HepG2 (cell line): ENCODE measurements at regions not wholly inside any gene's neighbourhood (a gene's known extent, or its start where the extent isn't known, plus 50 kb on each side); places are given as distances from the start of the nearest gene placed in this dataset.

Experiments used
- ATAC-seq: fragments of 200-7000 bp; cut with Tn5 transposase; 3 replicates; pipeline ENCODE4 v1.9.1; 2020; ENCODE audit warnings: mild to moderate bottlenecking, moderate library complexity
- BruUV-seq: library from RNA; stranded (reverse); fragments of 400-500 nt; replicated peaks from 2 replicates; lab custom pipeline; 2021; lab: Mats Ljungman, UMichigan
- CTCF ChIA-PET: fragments of 300-600 bp; formaldehyde crosslinking; extraction: SDS; loops from one replicate; lab custom pipeline; 2021; ENCODE audit warnings: low total read pairs, inconsistent platforms, low intra/inter-chr PET ratio; lab: Yijun Ruan, JAX
- POLR2A ChIA-PET: fragments of 350-600 bp; sonication (Branson Sonifier 250); formaldehyde crosslinking; loops from one replicate; lab custom pipeline; 2020; ENCODE audit warnings: antibody characterized with exemption, inconsistent platforms; lab: Yijun Ruan, JAX
- DNase-seq: peaks from one replicate; pipeline ENCODE4 v3.0.0-alpha.2; 2015; ENCODE audit warnings: low spot score
- FAIRE-seq: peaks from 3 replicates; lab custom pipeline; 2011; peaks lifted over from hg19 to GRCh38; lab: Jason Lieb, UNC
- H2AFZ ChIP-seq: one replicate; pipeline ENCODE4 v1.6.1; 2011; ENCODE audit warnings: low read length, inconsistent platforms
- H3K27ac ChIP-seq: fragments of 300-600 bp; 3 replicates; pipeline ENCODE4 v1.8.0; 2011; ENCODE audit warnings: mixed run types, mild to moderate bottlenecking, mixed read lengths, low read length, inconsistent platforms; ENCODE audit not compliant: insufficient read depth; ENCODE audit errors: extremely low read length
- H3K27me3 ChIP-seq, 2 experiments: fragments of 200-600 bp in 1 of 2; 2 replicates in 1 of 2; 3 replicates in 1 of 2; pipeline versions ENCODE4 v1.6.0 to v1.8.0; 2011; ENCODE audit warnings: low read length in 2 of 2, mild to moderate bottlenecking in 2 of 2, moderate library complexity in 2 of 2, inconsistent platforms in 1 of 2; ENCODE audit not compliant: insufficient read depth in 2 of 2, control insufficient read depth in 1 of 2
- H3K36me3 ChIP-seq, 2 experiments: fragments of 200-600 bp in 1 of 2; replicated peaks in 1 of 2; 2 replicates in 1 of 2; 3 replicates in 1 of 2; pipeline versions ENCODE4 v1.5.1 to v1.8.0; 2011; ENCODE audit warnings: low read length in 2 of 2, inconsistent platforms in 1 of 2; ENCODE audit not compliant: insufficient read depth in 2 of 2, control insufficient read depth in 1 of 2
- H3K4me1 ChIP-seq: 2 replicates; pipeline ENCODE4 v1.5.1; 2012; ENCODE audit warnings: low read length, inconsistent platforms; ENCODE audit not compliant: insufficient read depth
- H3K4me2 ChIP-seq: 2 replicates; pipeline ENCODE4 v1.6.0; 2011; ENCODE audit warnings: low read depth, low read length, inconsistent platforms
- H3K4me3 ChIP-seq, 3 experiments: fragments of 200-600 bp in 1 of 3; sonication (generic), shearing (Covaris generic) in 1 of 3; replicated peaks in 1 of 3; 2 replicates each; pipeline ENCODE4 v1.5.1; 2011 to 2016; ENCODE audit warnings: low read length in 3 of 3, inconsistent platforms in 2 of 3, low read depth in 2 of 3, mild to moderate bottlenecking in 2 of 3, control low read depth in 1 of 3, mixed read lengths in 1 of 3; ENCODE audit not compliant: insufficient read depth in 1 of 3
- H3K79me2 ChIP-seq: one replicate; pipeline ENCODE4 v1.6.1; 2011; ENCODE audit warnings: low read length, inconsistent platforms; ENCODE audit not compliant: insufficient read depth
- H3K9ac ChIP-seq: 2 replicates; pipeline ENCODE4 v1.6.0; 2011; ENCODE audit warnings: mild to moderate bottlenecking, low read depth, low read length, inconsistent platforms; ENCODE audit not compliant: insufficient read depth
- H3K9me3 ChIP-seq: 2 replicates; pipeline ENCODE4 v1.5.1; 2012; ENCODE audit warnings: mild to moderate bottlenecking, low read length
- H4K20me1 ChIP-seq: 2 replicates; pipeline ENCODE4 v1.6.0; 2011; ENCODE audit warnings: inconsistent platforms, mild to moderate bottlenecking, low read length, moderate library complexity; ENCODE audit not compliant: insufficient read depth
- GMEB1 ChIP-seq: sonication (generic); formaldehyde crosslinking; IDR thresholded peaks from 2 replicates; pipeline ENCODE4 v1.5.1; 2020; ENCODE audit warnings: missing genetic modification reagents, mild to moderate bottlenecking, borderline replicate concordance
- GPN1 ChIP-seq: sonication (generic); formaldehyde crosslinking; IDR thresholded peaks from 2 replicates; pipeline ENCODE4 v1.5.1; 2020; ENCODE audit warnings: missing genetic modification reagents, borderline replicate concordance
- MAF1 ChIP-seq: sonication (generic); formaldehyde crosslinking; IDR thresholded peaks from 2 replicates; pipeline ENCODE4 v1.5.0; 2020; ENCODE audit warnings: missing genetic modification reagents, borderline replicate concordance
- MXI1 ChIP-seq: IDR thresholded peaks from 3 replicates; pipeline ENCODE4 v1.6.1; 2012; ENCODE audit warnings: low read depth, low read length, inconsistent platforms, borderline replicate concordance
- RBM22 ChIP-seq: fragments of 200-400 bp; formaldehyde crosslinking; optimal IDR thresholded peaks from 2 replicates; pipeline ENCODE3; 2017; ENCODE audit warnings: mild to moderate bottlenecking, low read length, moderate library complexity
- SIN3A ChIP-seq: IDR thresholded peaks from 2 replicates; pipeline ENCODE4 v1.6.1; 2011; ENCODE audit warnings: low read depth, mild to moderate bottlenecking, control low read depth, low read length, borderline replicate concordance
- ZBTB42 ChIP-seq: sonication (generic); formaldehyde crosslinking; IDR thresholded peaks from 2 replicates; pipeline ENCODE4 v1.5.0; 2020; ENCODE audit warnings: mild to moderate bottlenecking, missing genetic modification reagents
- ZNF343 ChIP-seq: sonication (generic); formaldehyde crosslinking; IDR thresholded peaks from 2 replicates; pipeline ENCODE4 v1.4.0; 2020; ENCODE audit warnings: mild to moderate bottlenecking, missing genetic modification reagents
- ZNF432 ChIP-seq: sonication (generic); formaldehyde crosslinking; IDR thresholded peaks from 2 replicates; pipeline ENCODE4 v1.5.0; 2020; ENCODE audit warnings: missing genetic modification reagents, mild to moderate bottlenecking, borderline replicate concordance
- ZNF747 ChIP-seq: sonication (generic); formaldehyde crosslinking; IDR thresholded peaks from 2 replicates; pipeline ENCODE4 v1.8.1; 2023; ENCODE audit warnings: missing genetic modification reagents, mild to moderate bottlenecking, borderline replicate concordance
- ZNF790 ChIP-seq: sonication (generic); formaldehyde crosslinking; IDR thresholded peaks from 2 replicates; pipeline ENCODE4 v1.8.0; 2022; ENCODE audit warnings: missing genetic modification reagents, mild to moderate bottlenecking, borderline replicate concordance
- WGBS: methylation state at CpG from one replicate; pipeline ENCODE4 v1.1.6; 2017; ENCODE audit warnings: low lambda C conversion rate; 5-methylcytosine and 5-hydroxymethylcytosine counted together
- in situ Hi-C: cut with HindIII; loops from 2 replicates; pipeline ENCODE4 v1.10.0; 2017; ENCODE audit warnings: low pct_unique_long_range_greater_than_20kb; ENCODE audit not compliant: extremely low pct_ligation_motif_present
- intact Hi-C: fragments of 100-400 bp; cut with micrococcal nuclease; formaldehyde crosslinking; loops from one replicate; pipeline ENCODE4 v1.10.0; 2022; ENCODE audit not compliant: unreplicated experiment
- TF ChIP-seq, protein P1 (sequence below): sonication (generic); formaldehyde crosslinking; IDR thresholded peaks from 2 replicates; pipeline ENCODE4 v1.5.1; 2020; ENCODE audit warnings: missing genetic modification reagents, mild to moderate bottlenecking, borderline replicate concordance

- Histone ChIP-seq H4K20me1 (no peaks in the 10 kb centered on the region), H2AFZ (no peak overlapping the region), H3K27me3 (no peaks in the 10 kb centered on the region), H3K79me2 (no peaks in the 10 kb centered on the region), H3K9ac (no peak overlapping the region), H3K9me3 (peaks cover 13% of the 10 kb centered on the region), H3K4me1 (no peaks in the 10 kb centered on the region), H3K27ac (no peak overlapping the region), H3K36me3 (no peaks in the 10 kb centered on the region), H3K4me3 (no peak overlapping the region), H3K4me2 (no peak overlapping the region)
- TF ChIP-seq MAF1 (CRISPR knock-in tag), result no peak
- no peak for TF ChIP-seq GMEB1
- no peak for TF ChIP-seq ZNF343 (CRISPR knock-in tag)
- no peak for TF ChIP-seq RBM22
- no peak for TF ChIP-seq ZNF790 (CRISPR knock-in tag)
- no peak for TF ChIP-seq SIN3A
- no peak for TF ChIP-seq ZBTB42 (CRISPR knock-in tag)
- TF ChIP-seq ZNF432 (CRISPR knock-in tag), result no peak
- TF ChIP-seq, protein P1, sequence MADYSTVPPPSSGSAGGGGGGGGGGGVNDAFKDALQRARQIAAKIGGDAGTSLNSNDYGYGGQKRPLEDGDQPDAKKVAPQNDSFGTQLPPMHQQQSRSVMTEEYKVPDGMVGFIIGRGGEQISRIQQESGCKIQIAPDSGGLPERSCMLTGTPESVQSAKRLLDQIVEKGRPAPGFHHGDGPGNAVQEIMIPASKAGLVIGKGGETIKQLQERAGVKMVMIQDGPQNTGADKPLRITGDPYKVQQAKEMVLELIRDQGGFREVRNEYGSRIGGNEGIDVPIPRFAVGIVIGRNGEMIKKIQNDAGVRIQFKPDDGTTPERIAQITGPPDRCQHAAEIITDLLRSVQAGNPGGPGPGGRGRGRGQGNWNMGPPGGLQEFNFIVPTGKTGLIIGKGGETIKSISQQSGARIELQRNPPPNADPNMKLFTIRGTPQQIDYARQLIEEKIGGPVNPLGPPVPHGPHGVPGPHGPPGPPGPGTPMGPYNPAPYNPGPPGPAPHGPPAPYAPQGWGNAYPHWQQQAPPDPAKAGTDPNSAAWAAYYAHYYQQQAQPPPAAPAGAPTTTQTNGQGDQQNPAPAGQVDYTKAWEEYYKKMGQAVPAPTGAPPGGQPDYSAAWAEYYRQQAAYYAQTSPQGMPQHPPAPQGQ (CRISPR knock-in tag), result no peak
- no peak for TF ChIP-seq ZNF747 (CRISPR knock-in tag)
- TF ChIP-seq GPN1, result no peak
- no peak for TF ChIP-seq MXI1
- FAIRE-seq (no peak), DNase-seq (no peak), ATAC-seq (no peak)
- ChIA-PET CTCF (no interaction called here), POLR2A (no interaction called here)
- in situ Hi-C loops (no loop called here), intact Hi-C loops (no loop called here)
- BruUV-seq, result no TSS peak
- 94% methylated on average over 2 of the region's 2 CpGs for WGBS
These were observed 145.7 kb upstream of the TIAM1 start for GRCh38 chr21:31489726-31490125.
